Stimulated activated CD4-positive, alpha-beta T cell treated with anti-CD3 and anti-CD28 coated beads, Interleukin-1b, Interleukin-23, amount 100 ng/mL, for 4 hours (primary cell): ENCODE measurements at regions not wholly inside any gene's neighbourhood (a gene's known extent, or its start where the extent isn't known, plus 50 kb on each side); places are given as distances from the start of the nearest gene placed in this dataset.
"Not testable (repeated sequence)": the region's sequence is repeated elsewhere in the genome, so short reads cannot be mapped to it uniquely, and the experiment has no call there.

Experiments used
- DNase-seq, 2 donors: peaks; one replicate each; pipeline ENCODE4 v3.0.0-alpha.2; 2020; ENCODE audit warnings: low read depth in 2 of 2

- DNase-seq: no peak
These were observed 150.4 kb upstream of the SLC6A11 start for GRCh38 chr3:10665592-10665991.

DNA sequence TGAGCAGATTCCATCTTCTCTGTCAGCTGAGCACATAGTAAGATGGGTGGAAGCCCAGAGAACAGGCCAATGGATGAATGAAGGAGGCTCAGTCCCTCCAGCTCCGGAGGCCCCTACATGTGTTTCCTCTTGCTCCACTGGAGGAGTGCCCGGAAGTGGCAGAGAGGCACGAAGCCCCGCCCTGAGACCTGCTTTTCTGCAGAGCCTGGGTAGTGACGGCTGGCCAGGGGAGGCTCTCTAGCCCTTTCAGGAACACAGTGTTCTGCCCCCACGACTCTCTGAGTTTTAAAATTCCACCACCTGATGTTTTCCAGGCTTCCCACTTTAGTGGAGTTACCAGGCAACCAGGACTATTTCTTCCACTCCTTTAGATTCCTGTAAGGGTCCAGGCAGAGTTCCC is 149.4 kb upstream of the SLC6A11 start:
- DNase-seq: no peak

- no peak for DNase-seq
These were observed 148.8 kb upstream of the SLC6A11 start for GRCh38 chr3:10667269-10667668.

- DNase-seq: no peak
These were observed 148.0 kb upstream of the SLC6A11 start for GRCh38 chr3:10667901-10668476.

- no peak for DNase-seq
These were observed 146.5 kb upstream of the SLC6A11 start for GRCh38 chr3:10669490-10670048.

- DNase-seq: no peak
These were observed 143.6 kb upstream of the SLC6A11 start for GRCh38 chr3:10672422-10672821.

DNA sequence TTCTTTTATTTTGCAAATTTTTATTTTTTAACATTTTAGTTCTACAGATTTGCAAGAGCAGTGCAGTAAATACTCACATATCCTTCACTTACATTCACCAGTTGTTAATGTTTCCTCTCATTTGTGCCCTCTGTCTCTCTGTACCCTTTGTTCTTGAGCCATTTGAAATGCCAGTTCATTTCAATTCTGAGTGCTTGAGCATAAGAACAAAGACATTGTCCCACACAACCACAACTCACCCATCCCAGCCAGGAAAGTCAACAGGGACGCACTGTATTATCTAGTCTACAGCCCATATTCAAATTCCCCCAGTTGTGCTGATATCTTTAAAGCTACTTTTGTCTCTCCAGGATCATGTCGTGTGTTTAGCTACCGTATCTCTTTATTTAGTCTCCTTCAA is 141.4 kb upstream of the SLC6A11 start:
- no peak for DNase-seq

GRCh38 chr3:10676905-10677304 is 139.1 kb upstream of the SLC6A11 start:
- no peak for DNase-seq

- no peak for DNase-seq
These were observed 137.1 kb upstream of the SLC6A11 start for GRCh38 chr3:10678796-10679376.

- DNase-seq: no peak
These were observed 135.2 kb upstream of the SLC6A11 start for GRCh38 chr3:10680796-10681195.

DNA sequence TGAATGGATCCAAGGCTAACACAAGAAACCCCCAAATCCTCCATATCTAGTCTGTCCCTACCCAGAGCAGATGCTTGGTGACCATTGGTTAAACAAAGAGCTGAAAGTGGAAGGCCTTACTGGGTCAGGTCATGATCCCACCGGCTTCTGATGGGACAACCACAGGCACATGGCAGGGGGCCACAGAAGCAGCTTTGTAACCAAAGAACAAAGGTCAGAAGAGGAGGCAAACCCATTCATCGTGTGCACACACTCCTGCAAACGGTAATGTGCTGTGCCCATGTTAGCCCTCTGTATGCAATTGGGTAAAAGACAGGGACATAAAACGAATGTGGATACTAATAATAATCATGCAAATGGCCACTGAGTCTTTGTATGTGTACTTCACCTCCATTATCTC is 133.3 kb upstream of the SLC6A11 start:
- DNase-seq: no peak

DNA sequence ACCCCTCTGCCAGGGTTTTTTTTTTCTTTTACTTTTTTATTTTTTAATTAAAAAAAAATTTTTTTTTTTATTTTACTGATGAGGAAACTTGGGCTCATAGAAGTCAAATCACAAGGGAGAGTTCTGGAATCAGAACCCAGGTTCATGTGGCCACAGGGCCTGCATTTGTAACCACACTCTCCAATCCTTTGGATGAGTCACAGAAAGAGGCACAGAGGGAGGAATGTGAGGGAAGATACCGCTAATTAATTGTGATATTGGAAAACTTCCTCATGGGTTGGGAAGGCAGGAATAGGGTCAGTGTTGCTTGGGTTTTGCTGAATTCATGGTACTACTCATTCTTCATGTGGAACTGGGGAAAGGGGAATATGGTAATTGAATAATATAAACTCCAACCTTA is 132.9 kb upstream of the SLC6A11 start:
- no peak for DNase-seq

DNA sequence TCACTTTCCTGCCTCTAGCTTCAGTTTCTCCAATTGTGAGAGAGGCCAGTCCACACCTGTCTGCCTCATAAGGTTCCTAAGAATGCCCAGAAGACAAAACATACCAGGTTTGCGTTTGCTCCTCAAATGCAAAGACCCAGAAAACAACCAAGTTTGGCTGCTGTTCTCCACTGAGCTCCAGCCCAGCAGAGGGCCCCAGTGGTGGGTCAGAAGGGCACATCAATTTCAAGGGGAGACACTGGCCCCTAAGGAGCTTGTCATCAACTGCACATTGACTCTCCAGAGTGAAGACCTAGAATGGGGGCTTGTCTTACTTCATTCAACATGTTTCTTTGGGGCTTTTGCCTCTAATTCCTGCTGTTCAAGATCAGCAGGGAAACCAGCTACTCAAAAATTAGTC is 127.9 kb upstream of the SLC6A11 start:
- no peak for DNase-seq

DNA sequence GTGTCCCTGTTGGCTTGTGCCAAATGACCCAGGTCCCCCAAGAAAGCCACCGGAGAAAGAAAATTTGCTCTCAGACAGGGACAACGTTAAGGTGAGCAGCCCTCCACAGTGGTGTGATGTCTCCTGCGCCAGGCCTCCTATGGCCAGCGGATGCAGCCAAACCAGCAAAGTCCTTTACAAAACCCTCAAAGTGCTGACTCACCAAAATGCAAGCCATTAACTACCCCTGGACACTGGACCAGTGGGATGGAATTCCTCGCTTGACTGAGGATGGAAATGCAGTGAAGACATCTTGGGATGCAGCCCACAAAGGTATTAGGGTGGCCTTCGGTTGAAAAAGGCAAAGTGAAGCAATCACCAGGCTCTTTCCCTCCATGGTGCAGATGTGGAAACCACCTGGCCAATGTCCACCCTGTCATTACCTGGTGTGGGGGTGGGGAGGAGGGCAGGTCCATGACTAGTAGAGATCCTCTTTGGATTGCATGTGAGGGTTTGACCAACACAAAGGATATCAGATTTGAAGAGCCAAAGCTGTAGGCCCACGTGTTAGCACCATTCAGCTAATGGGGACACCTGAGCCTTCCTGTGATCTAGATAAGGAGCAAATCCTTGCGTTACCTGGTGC is 127.4 kb upstream of the SLC6A11 start:
- no peak for DNase-seq

DNA sequence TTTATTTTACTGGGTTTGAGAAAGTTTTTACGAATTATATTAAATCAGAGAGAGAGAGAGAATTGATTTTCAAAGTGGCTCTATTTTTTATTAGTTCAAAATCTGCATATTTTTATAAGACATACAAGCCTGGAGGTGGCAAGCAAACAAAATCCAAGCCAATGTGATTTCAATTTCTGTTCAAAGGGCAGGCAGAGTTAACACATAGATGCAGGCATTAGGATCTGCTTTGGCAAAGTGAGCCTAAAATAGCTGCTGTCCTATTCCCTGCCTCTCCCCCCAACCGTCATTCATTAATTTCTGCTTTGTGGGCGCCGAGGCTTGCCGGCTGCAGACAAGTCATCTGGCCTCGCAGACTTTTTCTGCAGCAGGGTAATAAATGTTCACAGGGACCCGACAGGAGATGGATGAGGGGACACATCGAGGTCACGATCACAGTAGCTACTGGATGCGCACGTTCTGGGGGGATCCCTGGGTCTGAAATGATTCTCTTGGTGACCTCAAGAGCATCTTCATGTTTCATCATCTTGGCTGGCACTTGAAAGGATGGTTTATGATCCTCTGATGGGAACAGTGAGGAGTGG is 123.9 kb upstream of the SLC6A11 start:
- no peak for DNase-seq

DNA sequence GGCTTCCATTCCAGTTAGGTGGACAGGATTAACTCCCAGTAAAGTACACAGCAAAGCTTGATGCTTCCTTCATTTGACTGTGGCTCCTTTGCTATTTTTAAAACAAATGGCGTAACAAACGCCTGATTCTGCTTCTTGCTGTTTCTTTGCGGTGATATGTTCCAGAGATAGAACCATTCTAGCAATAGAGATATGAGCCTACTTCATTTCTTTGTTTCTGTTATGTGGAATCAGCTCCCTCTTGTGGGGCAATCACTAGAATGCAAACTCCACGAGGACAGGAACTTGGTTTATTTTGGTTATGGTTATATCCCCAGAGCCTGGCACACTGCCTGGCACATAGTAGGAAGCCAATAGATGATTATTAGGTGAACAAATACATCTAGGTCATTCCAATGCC is 122.6 kb upstream of the SLC6A11 start:
- no peak for DNase-seq

DNA sequence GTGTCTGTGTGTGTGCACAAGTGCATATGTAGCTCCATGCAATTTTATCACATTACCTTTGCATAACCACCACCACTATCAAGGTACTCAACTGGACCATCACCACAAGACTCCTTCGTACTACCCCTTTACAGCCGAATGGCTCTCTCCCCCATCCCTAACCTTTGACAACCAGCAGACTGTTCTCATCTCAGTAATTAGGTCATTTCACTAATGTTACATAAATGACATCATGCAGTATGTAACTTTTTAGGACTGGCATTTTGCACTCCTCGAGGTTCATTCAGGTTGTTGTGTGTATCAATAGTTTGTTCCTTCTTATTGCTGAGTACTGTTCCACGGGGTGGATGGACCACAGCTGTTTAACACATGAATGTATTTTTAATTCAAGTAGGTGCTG is 121.8 kb upstream of the SLC6A11 start:
- no peak for DNase-seq

DNA sequence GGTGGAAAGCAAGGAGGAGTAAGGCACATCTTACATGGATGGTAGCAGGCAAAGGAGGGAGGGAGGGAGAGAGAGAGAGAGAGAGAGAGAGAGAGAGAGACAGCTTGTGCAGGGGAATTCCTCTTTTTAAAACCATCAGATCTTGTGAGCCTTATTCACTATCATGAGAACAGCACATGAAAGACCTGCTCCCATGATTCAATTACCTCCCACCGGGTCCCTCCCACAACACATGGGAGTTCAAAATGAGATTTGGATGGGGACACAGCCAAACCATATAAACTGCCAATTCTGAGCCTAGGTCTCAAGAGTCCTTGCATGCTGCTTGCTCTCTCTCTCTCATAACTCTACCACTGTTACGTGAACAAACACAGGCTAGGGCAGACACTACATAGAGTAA is 120.8 kb upstream of the SLC6A11 start:
- DNase-seq: not testable (repeated sequence)

DNA sequence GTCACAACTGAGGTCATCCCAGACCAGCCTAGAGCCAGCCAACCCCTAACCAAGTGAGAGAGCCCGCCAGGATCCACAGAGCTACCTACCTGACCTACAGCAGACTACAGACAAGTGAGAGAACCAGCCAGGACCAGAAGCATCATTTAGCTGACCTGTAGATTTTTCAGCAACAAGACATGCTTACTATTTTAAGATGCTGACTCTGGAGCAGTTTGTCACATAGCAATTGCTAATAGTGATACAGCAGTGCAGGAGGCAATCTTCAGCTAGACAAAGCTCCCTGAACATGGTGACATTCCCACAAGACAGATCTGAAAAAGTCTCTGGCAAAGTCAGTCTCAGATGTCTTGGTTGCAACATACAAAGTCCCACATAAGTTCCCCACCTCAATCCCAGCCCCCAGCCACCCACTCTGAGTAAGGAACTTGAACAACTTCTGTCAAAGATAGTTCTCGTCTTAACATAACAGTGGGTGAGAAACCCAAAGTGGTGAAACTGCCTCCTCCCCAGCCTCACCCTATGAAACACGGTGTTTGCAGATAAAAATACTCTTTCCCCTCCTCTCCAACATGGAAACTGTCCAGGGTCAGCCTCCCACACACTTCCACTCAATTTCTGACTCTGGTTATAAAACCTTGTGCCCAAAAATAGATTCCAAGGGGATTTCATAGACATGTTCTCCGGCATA is 120.3 kb upstream of the SLC6A11 start:
- DNase-seq: no peak

- no peak for DNase-seq
These were observed 118.1 kb upstream of the SLC6A11 start for GRCh38 chr3:10697918-10698317.

- DNase-seq: no peak
These were observed 115.2 kb upstream of the SLC6A11 start for GRCh38 chr3:10700821-10701220.

DNA sequence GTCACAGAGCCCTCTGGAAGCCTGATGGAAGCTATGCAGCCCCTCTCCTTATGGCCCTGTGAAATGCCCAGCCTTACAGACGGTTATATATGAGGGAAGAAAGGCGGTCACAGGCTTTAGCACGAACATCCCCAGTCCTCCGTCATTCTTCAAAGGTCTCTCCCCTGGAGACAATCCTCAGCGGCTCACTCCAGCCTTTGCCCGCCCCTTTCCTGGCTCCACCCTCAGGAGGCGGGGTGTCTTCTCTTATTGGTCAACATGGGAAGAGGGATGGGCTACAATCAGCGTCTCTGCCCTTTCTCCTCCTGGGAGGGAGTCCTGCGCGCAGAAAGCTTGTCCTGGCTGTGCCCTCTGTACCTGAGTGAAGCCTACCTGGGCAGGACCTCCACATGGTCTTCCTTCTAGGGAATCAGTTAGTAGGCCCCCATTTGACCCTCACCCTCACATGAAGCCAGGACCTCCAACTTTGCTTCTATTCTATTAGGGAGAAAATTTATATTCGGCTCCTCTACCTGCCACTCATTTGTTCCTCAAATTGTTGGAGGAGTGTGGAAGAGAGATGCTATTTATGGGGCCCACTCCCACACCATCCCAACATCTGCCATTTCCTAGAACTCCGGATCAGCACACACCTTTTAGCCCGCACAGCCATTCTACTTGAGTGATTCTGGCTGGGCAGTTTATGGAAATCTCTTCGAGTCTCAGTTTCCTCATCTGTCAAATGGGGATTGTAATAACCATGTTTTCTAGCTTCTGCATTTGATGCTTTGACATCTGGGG is 112.9 kb upstream of the SLC6A11 start:
- DNase-seq: no peak
